NT2/D1 (cell line): ENCODE measurements at regions not wholly inside any gene's neighbourhood (a gene's known extent, or its start where the extent isn't known, plus 50 kb on each side); places are given as distances from the start of the nearest gene placed in this dataset.

Experiments used
- SUZ12 ChIP-seq: IDR thresholded peaks from 2 replicates; pipeline ENCODE4 v1.6.1; 2011; ENCODE audit not compliant: insufficient read length, insufficient read depth; ENCODE audit errors: extremely low read depth
- YY1 ChIP-seq: IDR thresholded peaks from 2 replicates; pipeline ENCODE4 v1.6.1; 2011; ENCODE audit not compliant: insufficient read length, insufficient read depth
- ZNF274 ChIP-seq: IDR thresholded peaks from 2 replicates; pipeline ENCODE4 v1.6.1; 2011; ENCODE audit warnings: mild to moderate bottlenecking, low read depth, low read length

- TF ChIP-seq YY1 (no peak), ZNF274 (no peak), SUZ12 (no peak)
Measured at GRCh38 chr4:152259866-152260265, 276.0 kb downstream of the FBXW7 start.
